ENCODE measurements at regions not wholly inside any gene's neighbourhood (a gene's known extent, or its start where the extent isn't known, plus 50 kb on each side); places are given as distances from the start of the nearest gene placed in this dataset.
"Not testable (repeated sequence)": the region's sequence is repeated elsewhere in the genome, so short reads cannot be mapped to it uniquely, and the experiment has no call there.

GRCh38 chr16:6736302-6736701, 596.3 kb upstream of the RBFOX1 start:
- DNase-seq: not testable (repeated sequence)

DNA sequence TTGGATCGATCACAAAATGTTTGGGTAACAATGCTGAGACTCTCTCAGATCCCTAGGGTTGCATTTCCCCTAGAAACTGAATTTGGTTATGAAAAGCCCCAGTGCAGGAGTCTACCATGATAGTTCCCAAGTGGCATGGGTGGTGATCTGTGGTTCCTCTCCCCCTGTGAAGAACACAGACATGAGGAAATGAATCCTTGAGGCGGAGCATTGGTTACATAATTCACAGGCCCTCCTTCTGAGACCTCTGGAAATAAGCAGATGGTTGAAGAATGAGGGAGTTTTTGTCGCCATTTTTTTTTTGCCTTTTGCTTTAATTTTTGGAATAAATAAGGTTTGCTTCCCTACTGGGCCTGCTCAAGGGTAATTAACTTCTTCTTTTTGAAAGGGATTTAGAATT, 597.0 kb upstream of the RBFOX1 start:
- no peak for DNase-seq

DNA sequence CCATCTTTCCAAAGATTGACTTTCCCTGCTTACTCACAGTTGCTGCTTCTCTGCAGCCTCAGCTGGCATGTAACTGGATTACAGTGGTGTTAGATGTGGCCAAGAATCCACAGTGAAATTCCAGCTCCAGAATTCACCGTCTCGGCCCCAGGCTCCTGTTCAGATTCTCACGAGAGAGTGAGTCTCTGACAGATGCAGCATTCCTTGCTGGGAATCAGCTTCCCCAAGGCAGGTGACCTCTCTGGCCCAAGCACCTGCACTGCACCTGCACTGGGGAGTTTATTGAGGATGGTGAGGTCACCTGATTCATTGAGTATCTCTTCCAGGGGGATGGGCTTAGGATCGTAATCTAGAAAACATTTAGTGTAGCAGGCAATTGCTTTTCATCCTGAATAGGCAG, 600.5 kb upstream of the RBFOX1 start:
- no peak for DNase-seq

DNA sequence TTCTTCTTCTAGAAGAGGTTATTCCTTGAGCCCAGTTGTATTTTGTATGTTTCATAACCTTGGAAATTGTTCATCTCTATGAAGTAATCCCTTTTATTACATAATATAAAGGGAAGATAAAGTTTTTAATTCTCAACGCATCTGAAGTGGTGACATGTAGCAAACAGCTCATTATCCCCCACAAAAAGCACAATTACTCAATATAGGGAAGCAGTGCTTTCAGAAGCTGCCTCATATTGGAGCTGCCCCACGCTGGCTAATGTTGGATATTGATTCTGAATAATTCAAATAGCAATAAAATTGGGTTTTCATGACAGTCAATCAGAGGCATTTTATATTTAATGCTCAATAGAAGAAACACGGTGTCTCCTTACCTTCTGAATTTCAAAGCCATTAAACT, 604.3 kb upstream of the RBFOX1 start:
- DNase-seq: no peak

DNA sequence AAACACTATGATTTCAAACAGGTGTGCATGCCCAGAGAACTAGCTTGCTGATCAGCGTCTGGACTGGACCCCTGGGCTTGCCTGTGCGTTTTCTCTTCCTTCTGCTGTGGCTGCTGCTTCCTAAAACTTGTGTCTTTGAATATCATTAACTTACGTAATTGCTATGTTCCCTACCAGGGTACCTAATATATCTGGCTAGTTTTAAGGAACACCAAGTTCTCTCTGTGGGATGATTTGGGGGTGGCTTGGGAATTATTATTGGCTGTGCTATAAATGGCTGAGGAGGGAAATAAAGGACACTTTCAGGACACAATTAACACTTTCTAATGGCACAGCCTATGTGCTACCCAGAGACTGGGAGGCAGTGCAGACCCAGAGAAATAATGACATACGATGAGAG, 606.0 kb upstream of the RBFOX1 start:
- DNase-seq: no peak

- DNase-seq: no peak
Observed at GRCh38 chr16:6725634-6726331, 606.9 kb upstream of the RBFOX1 start.

- DNase-seq: not testable (repeated sequence)
Observed at GRCh38 chr16:6725206-6725605, 607.4 kb upstream of the RBFOX1 start.

DNA sequence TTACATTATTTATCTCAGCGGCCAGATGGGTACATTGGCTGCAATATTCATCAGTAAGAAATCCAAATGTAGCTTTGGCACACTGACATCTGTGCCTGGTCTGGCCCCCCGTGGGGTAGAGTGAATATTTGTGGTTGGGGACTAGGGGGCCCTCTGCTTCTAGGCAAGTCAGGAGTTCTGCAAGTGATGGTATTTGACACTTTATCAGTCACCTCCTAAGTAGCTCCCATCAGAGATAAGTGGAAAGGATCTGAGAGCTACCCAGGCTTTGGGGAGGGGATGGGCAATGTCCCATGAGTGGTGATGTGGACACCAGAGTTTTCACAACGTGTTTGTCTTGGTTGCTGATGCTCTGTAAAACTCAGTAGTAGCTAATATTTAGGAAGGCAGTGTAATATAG, 609.9 kb upstream of the RBFOX1 start:
- no peak for DNase-seq

GRCh38 chr16:6714510-6714909, 618.1 kb upstream of the RBFOX1 start:
- no peak for DNase-seq

GRCh38 chr16:6709736-6710135, 622.9 kb upstream of the RBFOX1 start:
- DNase-seq: peak in 1 of 58 donors; percentile 2

DNA sequence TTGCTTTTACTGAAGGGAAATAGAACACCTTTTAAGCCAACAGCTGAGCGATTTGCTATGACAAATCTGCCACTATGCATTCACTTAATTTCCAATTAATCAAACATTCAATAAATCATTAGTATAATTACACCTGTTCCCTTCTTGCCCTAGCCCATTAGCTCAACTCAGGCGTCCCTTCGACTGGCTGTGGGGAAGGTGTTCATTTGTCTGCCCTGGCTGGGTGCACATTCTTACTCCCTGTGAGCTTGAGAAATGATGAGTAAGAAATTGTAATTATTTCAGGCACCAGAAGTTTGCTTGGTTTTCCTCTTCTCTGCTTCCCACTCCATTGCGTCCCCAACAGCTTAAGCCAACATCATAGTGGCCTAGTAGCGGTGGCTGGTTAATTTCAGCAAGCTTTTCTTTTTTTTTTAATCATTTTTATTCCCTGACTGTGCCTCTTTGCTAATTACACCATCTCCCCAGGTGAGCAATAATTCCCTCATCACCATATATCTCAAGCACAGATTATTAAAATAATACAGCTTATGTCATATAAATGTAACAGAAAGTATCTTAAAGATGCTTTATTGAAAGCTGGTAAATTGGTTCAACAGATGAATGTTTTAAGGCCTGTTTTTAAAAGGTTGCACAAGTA, 623.9 kb upstream of the RBFOX1 start:
- no peak for DNase-seq

- DNase-seq: peak in 3 of 58 donors; percentile 0 to 25 (median 11)
Observed at GRCh38 chr16:6704306-6704930, 628.2 kb upstream of the RBFOX1 start.

DNA sequence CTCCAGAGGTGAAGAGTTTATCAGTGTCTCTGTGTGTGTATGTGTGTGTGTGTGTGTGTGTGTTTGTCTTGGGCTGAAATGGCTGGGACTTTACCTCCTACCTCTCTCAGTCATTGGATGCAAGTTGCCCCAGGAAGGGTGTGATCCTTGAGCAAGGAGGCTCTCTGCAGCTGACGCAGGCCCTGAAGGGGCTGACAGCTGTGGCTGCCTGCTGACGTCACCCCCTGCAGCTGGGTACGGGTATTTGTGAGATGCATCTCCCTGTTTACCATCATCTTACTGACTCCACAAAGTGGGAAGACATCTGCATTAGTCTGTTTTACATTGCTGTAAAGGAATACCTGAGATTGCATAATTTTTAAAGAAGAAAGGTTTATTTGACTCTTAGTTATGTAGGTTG, 631.5 kb upstream of the RBFOX1 start:
- no peak for DNase-seq

GRCh38 chr16:6698548-6698947, 634.1 kb upstream of the RBFOX1 start:
- DNase-seq: no peak

- DNase-seq: no peak
Observed at GRCh38 chr16:6695666-6696065, 637.0 kb upstream of the RBFOX1 start.

GRCh38 chr16:6694636-6695035, 638.0 kb upstream of the RBFOX1 start:
- DNase-seq: no peak

DNA sequence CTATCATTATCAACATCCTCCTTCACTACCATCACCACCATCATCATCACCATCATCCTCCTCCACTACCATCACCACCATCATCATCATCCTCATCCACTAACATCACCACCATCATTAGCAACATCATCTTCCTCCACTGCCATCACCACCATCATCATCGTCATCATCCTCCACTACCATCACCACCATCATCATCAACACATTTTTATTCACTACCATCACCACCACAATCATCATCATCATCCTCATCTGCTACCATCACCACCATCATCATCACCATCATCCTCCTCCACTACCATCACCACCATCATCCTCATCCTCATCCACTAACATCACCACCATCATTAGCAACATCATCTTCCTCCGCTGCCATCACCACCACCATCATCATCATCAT, 639.2 kb upstream of the RBFOX1 start:
- DNase-seq: not testable (repeated sequence)

DNA sequence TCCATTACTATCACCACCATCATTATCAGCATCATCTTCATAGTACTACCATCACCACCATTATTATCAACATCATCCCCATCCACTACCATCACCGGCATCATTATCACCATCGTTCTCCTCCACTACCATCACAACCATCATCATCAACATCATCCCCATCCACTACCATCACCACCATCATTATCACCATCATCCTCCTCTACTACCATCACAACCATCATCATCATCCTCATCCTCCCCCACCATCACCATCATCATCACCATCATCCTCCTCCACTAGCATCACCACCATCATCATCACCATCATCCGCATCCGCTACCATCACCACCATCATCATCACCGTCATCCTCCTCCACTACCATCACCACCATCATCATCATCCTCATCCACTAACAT, 639.8 kb upstream of the RBFOX1 start:
- no peak for DNase-seq

DNA sequence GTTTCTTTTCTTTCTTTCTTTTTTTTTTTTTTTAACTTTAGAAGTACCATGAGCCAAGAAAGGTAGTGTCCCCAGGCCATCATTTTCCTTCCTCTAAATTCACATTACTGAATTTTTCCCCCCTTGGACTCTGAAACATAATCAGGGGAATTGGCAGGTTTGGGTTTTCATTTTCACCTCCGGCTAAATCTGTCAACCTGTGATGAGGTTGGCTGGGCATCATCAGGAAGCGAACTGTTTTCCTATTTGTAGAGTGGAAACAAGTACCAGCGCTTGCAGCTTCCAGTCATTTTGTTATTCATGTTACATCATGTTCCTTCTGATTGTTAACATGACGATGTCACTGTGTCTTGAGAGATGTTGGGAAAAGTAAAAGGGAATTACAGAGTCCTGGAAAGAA, 641.9 kb upstream of the RBFOX1 start:
- DNase-seq: no peak

DNA sequence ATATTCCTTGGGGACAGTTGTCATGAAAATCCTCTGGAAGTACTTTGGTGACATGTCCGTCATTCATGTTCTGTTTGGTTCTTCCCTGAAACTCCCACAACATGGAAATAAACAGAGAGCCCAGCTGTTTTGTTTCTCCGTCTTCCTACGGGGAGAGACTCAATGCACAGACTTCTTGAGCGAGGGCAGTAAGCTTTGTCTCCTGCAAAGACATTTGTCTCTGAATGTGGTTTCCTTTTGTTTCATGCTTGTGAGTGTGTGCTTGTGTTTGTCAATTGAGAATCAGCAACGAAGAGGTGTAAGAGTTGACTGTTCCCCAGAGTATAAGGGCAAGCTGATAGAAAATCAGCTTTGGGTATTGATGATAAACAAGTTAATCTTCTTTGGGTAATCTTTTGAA, 643.0 kb upstream of the RBFOX1 start:
- no peak for DNase-seq

- DNase-seq: no peak
Observed at GRCh38 chr16:6687593-6687992, 645.1 kb upstream of the RBFOX1 start.

GRCh38 chr16:6684076-6684673, 648.5 kb upstream of the RBFOX1 start:
- DNase-seq: peak in 25 of 58 donors; percentile 0 to 35 (median 7)

All from anterior cingulate cortex (tissue), 58 donors.